H1 (cell line): ENCODE measurements at regions not wholly inside any gene's neighbourhood (a gene's known extent, or its start where the extent isn't known, plus 50 kb on each side); places are given as distances from the start of the nearest gene placed in this dataset.

ENCODE experiments used
- CTCF ChIA-PET: fragments of 300-600 bp; sonication (Branson Sonifier 250); formaldehyde crosslinking; loops from one replicate; lab custom pipeline; 2021; ENCODE audit not compliant: partially characterized antibody; lab: Charles Lee
- POLR2A ChIA-PET: fragments of 300-600 bp; sonication (Branson Sonifier 250); formaldehyde crosslinking; loops from one replicate; lab custom pipeline; 2021; ENCODE audit warnings: inconsistent platforms; ENCODE audit not compliant: partially characterized antibody; lab: Charles Lee
- DNase-seq, 2 experiments: peaks; one replicate each; pipeline versions ENCODE4 v3.0.0 to v3.0.0-alpha.2; 2010 to 2022; ENCODE audit warnings: low spot score in 2 of 2, low read depth in 1 of 2, mixed read lengths in 1 of 2
- FAIRE-seq: peaks from 2 replicates; lab custom pipeline; 2011; peaks lifted over from hg19 to GRCh38; lab: Jason Lieb, UNC
- H2AFZ ChIP-seq: 2 replicates; pipeline ENCODE4 v1.8.1; 2012; ENCODE audit warnings: low read length, inconsistent platforms
- H2AK5ac ChIP-seq: 2 replicates; pipeline ENCODE4 v1.6.1; 2013; ENCODE audit warnings: low read depth, low read length
- H2BK120ac ChIP-seq: replicated peaks from 2 replicates; pipeline ENCODE3; 2013; ENCODE audit warnings: low read depth, low read length, inconsistent platforms
- H2BK12ac ChIP-seq: 2 replicates; pipeline ENCODE4 v1.6.1; 2013; ENCODE audit warnings: low read depth, low read length
- H2BK15ac ChIP-seq: 2 replicates; pipeline ENCODE4 v1.6.1; 2013; ENCODE audit warnings: low read length
- H2BK20ac ChIP-seq: 2 replicates; pipeline ENCODE4 v1.6.1; 2013; ENCODE audit warnings: low read length
- H2BK5ac ChIP-seq: 2 replicates; pipeline ENCODE4 v1.6.1; 2013; ENCODE audit warnings: low read depth, low read length
- H3K14ac ChIP-seq: 2 replicates; pipeline ENCODE4 v1.6.1; 2013; ENCODE audit warnings: inconsistent platforms; ENCODE audit not compliant: insufficient read length
- H3K18ac ChIP-seq: 2 replicates; pipeline ENCODE4 v1.6.1; 2013; ENCODE audit warnings: low read length; ENCODE audit errors: extremely low read depth
- H3K23ac ChIP-seq: 2 replicates; pipeline ENCODE4 v1.6.1; 2013; ENCODE audit warnings: inconsistent platforms; ENCODE audit not compliant: insufficient read length
- H3K23me2 ChIP-seq: 2 replicates; pipeline ENCODE4 v1.6.1; 2013; ENCODE audit warnings: low read depth, low read length
- H3K27ac ChIP-seq: 2 replicates; pipeline ENCODE4 v1.6.1; 2011; ENCODE audit warnings: low read depth, low read length, inconsistent platforms
- H3K27me3 ChIP-seq, 4 experiments: replicated peaks in 1 of 4; 1 replicate in 1 of 4; 2 replicates in 3 of 4; pipeline versions ENCODE4 v1.6.1 to v1.8.1; 2011 to 2013; ENCODE audit warnings: low read length in 3 of 4, mild to moderate bottlenecking in 3 of 4, inconsistent platforms in 2 of 4, mixed read lengths in 2 of 4, moderate library complexity in 1 of 4; ENCODE audit not compliant: control insufficient read depth in 3 of 4, insufficient read depth in 3 of 4; ENCODE audit errors: extremely low read depth in 1 of 4
- H3K36me3 ChIP-seq, 4 experiments: 2 replicates each; pipeline versions ENCODE4 v1.6.1 to v1.8.1; 2011 to 2013; ENCODE audit warnings: mild to moderate bottlenecking in 4 of 4, low read length in 3 of 4, moderate library complexity in 2 of 4, control low read depth in 1 of 4, inconsistent platforms in 1 of 4; ENCODE audit not compliant: insufficient read depth in 4 of 4, control insufficient read depth in 2 of 4
- H3K4ac ChIP-seq: replicated peaks from 2 replicates; pipeline ENCODE3; 2013; ENCODE audit warnings: low read length, low read depth, mixed read lengths, inconsistent platforms; ENCODE audit not compliant: insufficient read length
- H3K4me1 ChIP-seq, 4 experiments: replicated peaks in 1 of 4; 1 replicate in 1 of 4; 2 replicates in 3 of 4; pipeline versions ENCODE4 v1.6.1 to v1.8.1; 2011 to 2013; ENCODE audit warnings: low read length in 3 of 4, inconsistent platforms in 2 of 4, mixed read lengths in 1 of 4; ENCODE audit not compliant: insufficient read depth in 4 of 4, control insufficient read depth in 3 of 4
- H3K4me2 ChIP-seq, 2 experiments: 2 replicates each; pipeline versions ENCODE4 v1.6.1 to v1.8.1; 2011 to 2013; ENCODE audit warnings: low read depth in 2 of 2, low read length in 2 of 2, control low read depth in 1 of 2, inconsistent platforms in 1 of 2, mild to moderate bottlenecking in 1 of 2; ENCODE audit not compliant: insufficient read depth in 1 of 2
- H3K4me3 ChIP-seq, 4 experiments: fragments of 200-600, 300-600 bp in 1 of 4; sonication (generic), shearing (Covaris generic), sonication (Bioruptor Twin) in 1 of 4; 2 replicates each; pipeline versions ENCODE4 v1.5.1 to v1.8.1; 2011 to 2016; ENCODE audit warnings: low read length in 4 of 4, low read depth in 3 of 4, control low read depth in 2 of 4, inconsistent platforms in 2 of 4, mild to moderate bottlenecking in 2 of 4, mixed read lengths in 1 of 4, moderate library complexity in 1 of 4; ENCODE audit not compliant: insufficient read depth in 2 of 4; ENCODE audit errors: extremely low read depth in 1 of 4
- H3K56ac ChIP-seq: replicated peaks from 2 replicates; pipeline ENCODE3; 2013; ENCODE audit warnings: low read depth, mild to moderate bottlenecking, mixed read lengths, low read length, inconsistent platforms; ENCODE audit not compliant: insufficient read length
- H3K79me1 ChIP-seq: 2 replicates; pipeline ENCODE4 v1.6.1; 2013; ENCODE audit warnings: low read depth, low read length, control low read depth
- H3K79me2 ChIP-seq, 2 experiments: 2 replicates each; pipeline versions ENCODE4 v1.6.1 to v1.8.1; 2012 to 2013; ENCODE audit warnings: low read length in 2 of 2, mild to moderate bottlenecking in 2 of 2, inconsistent platforms in 1 of 2; ENCODE audit not compliant: insufficient read depth in 2 of 2, control insufficient read depth in 1 of 2
- H3K9ac ChIP-seq, 4 experiments: replicated peaks in 1 of 4; 1 replicate in 1 of 4; 2 replicates in 3 of 4; pipeline versions ENCODE4 v1.6.1 to v1.8.1; 2011 to 2013; ENCODE audit warnings: low read depth in 3 of 4, low read length in 3 of 4, control low read depth in 2 of 4, mild to moderate bottlenecking in 2 of 4, moderate library complexity in 2 of 4, inconsistent platforms in 1 of 4; ENCODE audit errors: extremely low read depth in 1 of 4
- H3K9me3 ChIP-seq, 2 experiments: 2 replicates each; pipeline versions ENCODE4 v1.6.1 to v1.8.1; 2012 to 2013; ENCODE audit warnings: mild to moderate bottlenecking in 2 of 2, moderate library complexity in 2 of 2, control low read depth in 1 of 2, inconsistent platforms in 1 of 2, low read depth in 1 of 2, low read length in 1 of 2, mixed read lengths in 1 of 2; ENCODE audit not compliant: insufficient read depth in 2 of 2
- H4K20me1 ChIP-seq, 2 experiments: replicated peaks in 1 of 2; 2 replicates each; pipeline versions ENCODE3 to v1.8.1; 2011 to 2013; ENCODE audit warnings: inconsistent platforms in 2 of 2, low read length in 2 of 2, mild to moderate bottlenecking in 1 of 2; ENCODE audit not compliant: insufficient read depth in 2 of 2, control insufficient read depth in 1 of 2
- H4K5ac ChIP-seq: 2 replicates; pipeline ENCODE4 v1.6.1; 2013; ENCODE audit warnings: low read length, low read depth, mixed read lengths, inconsistent platforms; ENCODE audit not compliant: insufficient read length
- H4K8ac ChIP-seq: 2 replicates; pipeline ENCODE4 v1.8.0; 2013; ENCODE audit warnings: mild to moderate bottlenecking, moderate library complexity, low read length, inconsistent platforms; ENCODE audit not compliant: insufficient read depth; ENCODE audit errors: extremely low read depth
- H4K91ac ChIP-seq: replicated peaks from 2 replicates; pipeline ENCODE3; 2013; ENCODE audit warnings: low read length, mixed read lengths, inconsistent platforms; ENCODE audit not compliant: insufficient read length
- CBX8 ChIP-seq: fragments of 300-800, 300-1000 bp; sonication (generic); IDR thresholded peaks from 2 replicates; pipeline ENCODE4 v1.7.1; 2016; ENCODE audit warnings: low read depth, low read length, borderline replicate concordance
- HDAC2 ChIP-seq, 2 experiments: fragments of 300-600 bp in 1 of 2; sonication (generic) in 1 of 2; IDR thresholded peaks; 2 replicates each; pipeline ENCODE4 v1.6.1; 2011 to 2012; ENCODE audit warnings: low read depth in 2 of 2, low read length in 2 of 2, mild to moderate bottlenecking in 2 of 2, moderate library complexity in 2 of 2, borderline replicate concordance in 1 of 2, inconsistent platforms in 1 of 2
- JUND ChIP-seq: IDR thresholded peaks from 2 replicates; pipeline ENCODE4 v1.6.1; 2011; ENCODE audit warnings: mild to moderate bottlenecking, improper control_type of control experiment, low read length
- NANOG ChIP-seq: IDR thresholded peaks from 2 replicates; pipeline ENCODE4 v1.6.1; 2011; ENCODE audit warnings: low read length, low read depth, mild to moderate bottlenecking, inconsistent platforms; ENCODE audit not compliant: insufficient read depth, poor library complexity, severe bottlenecking
- POLR2A ChIP-seq, 2 experiments: IDR thresholded peaks; 1 replicate in 1 of 2; 2 replicates in 1 of 2; pipeline ENCODE4 v1.6.1; 2011; ENCODE audit warnings: low read depth in 2 of 2, low read length in 2 of 2, mild to moderate bottlenecking in 2 of 2; ENCODE audit errors: control extremely low read depth in 1 of 2
- POLR2AphosphoS5 ChIP-seq: IDR thresholded peaks from 2 replicates; pipeline ENCODE4 v1.6.1; 2011; ENCODE audit warnings: low read depth, low read length
- RBBP5 ChIP-seq: IDR thresholded peaks from 2 replicates; pipeline ENCODE4 v1.7.1; 2012; ENCODE audit warnings: low read depth, mild to moderate bottlenecking, inconsistent platforms, low read length, moderate library complexity, borderline replicate concordance
- SAP30 ChIP-seq: fragments of 300-600 bp; sonication (generic); IDR thresholded peaks from 2 replicates; pipeline ENCODE4 v1.7.1; 2012; ENCODE audit warnings: low read length, moderate library complexity, mild to moderate bottlenecking, inconsistent platforms; ENCODE audit not compliant: insufficient read depth, insufficient replicate concordance
- ZNF274 ChIP-seq: IDR thresholded peaks from 2 replicates; pipeline ENCODE4 v1.7.0; 2012; ENCODE audit warnings: low read length, borderline replicate concordance; ENCODE audit errors: extremely low read depth
- TF ChIP-seq, protein P1 (sequence below): IDR thresholded peaks from 2 replicates; pipeline ENCODE4 v1.6.1; 2011; ENCODE audit warnings: low read depth, mild to moderate bottlenecking, low read length; ENCODE audit not compliant: insufficient read depth
- TF ChIP-seq, protein P2 (sequence below): IDR thresholded peaks from 2 replicates; pipeline ENCODE4 v1.6.1; 2011; ENCODE audit warnings: low read length, improper control_type of control experiment
- TF ChIP-seq, protein P3 (sequence below): IDR thresholded peaks from 2 replicates; pipeline ENCODE4 v1.6.1; 2012; ENCODE audit warnings: inconsistent platforms

DNA sequence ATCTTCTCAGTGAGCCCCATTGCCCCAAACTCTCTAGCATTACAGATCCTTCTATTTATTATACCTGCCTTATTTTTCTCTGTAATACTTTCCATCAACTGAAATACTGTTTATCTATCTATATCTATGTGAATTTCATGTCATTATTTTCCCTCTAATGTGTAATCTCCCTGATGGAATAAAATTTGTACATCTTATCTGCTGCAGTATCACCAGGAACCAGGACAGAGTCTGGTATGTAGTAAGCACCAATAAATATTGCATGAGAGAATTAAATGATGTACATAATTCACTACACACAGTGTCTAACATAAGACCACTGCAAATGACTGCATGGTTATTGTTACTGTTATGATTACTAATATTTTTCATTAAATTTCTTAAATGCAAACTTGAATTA lies 759.1 kb downstream of the PRELID2 start:
- H3K4me2 ChIP-seq, result no peak overlapping the region
- no peaks in the 10 kb centered on the region for H3K79me2 ChIP-seq
- CTCF ChIA-PET, result no interaction called here
- no peaks in the 10 kb centered on the region for H3K9me3 ChIP-seq
- no peak overlapping the region for H3K9ac ChIP-seq
- no peaks in the 10 kb centered on the region for H3K4me1 ChIP-seq
- no peak overlapping the region for H3K27ac ChIP-seq
- POLR2A ChIA-PET, result no interaction called here
- no peak overlapping the region for H3K23ac ChIP-seq
- no peak overlapping the region for H2BK5ac ChIP-seq
- H3K23me2 ChIP-seq, result no peaks in the 10 kb centered on the region
- no peak overlapping the region for H2BK120ac ChIP-seq
- no peak overlapping the region for H4K91ac ChIP-seq
- no peak overlapping the region for H2BK12ac ChIP-seq
- no peak overlapping the region for H2BK20ac ChIP-seq
- H4K5ac ChIP-seq, result no peak overlapping the region
- H3K79me1 ChIP-seq, result no peaks in the 10 kb centered on the region
- no peak overlapping the region for H3K4me3 ChIP-seq
- no peaks in the 10 kb centered on the region for H3K36me3 ChIP-seq
- DNase-seq (no peak), FAIRE-seq (no peak)
- H3K4ac ChIP-seq, result no peak overlapping the region
- no peak overlapping the region for H2AK5ac ChIP-seq
- no peak overlapping the region for H2AFZ ChIP-seq
- no peak overlapping the region for H3K18ac ChIP-seq
- H4K20me1 ChIP-seq, result no peaks in the 10 kb centered on the region
- no peak overlapping the region for H4K8ac ChIP-seq
- H2BK15ac ChIP-seq, result no peak overlapping the region
- TF ChIP-seq, protein P1, sequence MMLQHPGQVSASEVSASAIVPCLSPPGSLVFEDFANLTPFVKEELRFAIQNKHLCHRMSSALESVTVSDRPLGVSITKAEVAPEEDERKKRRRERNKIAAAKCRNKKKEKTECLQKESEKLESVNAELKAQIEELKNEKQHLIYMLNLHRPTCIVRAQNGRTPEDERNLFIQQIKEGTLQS, result no peak
- TF ChIP-seq ZNF274 (no peak), HDAC2 (IDR thresholded peaks at IDR 0.05; ENCODE audit: borderline replicate concordance in 1 of 2, low read depth in 2 of 2, low read length in 2 of 2) (no peak), NANOG (no peak), SAP30 (no peak), POLR2A (IDR thresholded peaks at IDR 0.05; ENCODE audit: control extremely low read depth in 1 of 2, low read depth in 2 of 2, low read length in 2 of 2) (no peak), POLR2AphosphoS5 (no peak), JUND (no peak), CBX8 (no peak), RBBP5 (no peak)
- TF ChIP-seq, protein P2, sequence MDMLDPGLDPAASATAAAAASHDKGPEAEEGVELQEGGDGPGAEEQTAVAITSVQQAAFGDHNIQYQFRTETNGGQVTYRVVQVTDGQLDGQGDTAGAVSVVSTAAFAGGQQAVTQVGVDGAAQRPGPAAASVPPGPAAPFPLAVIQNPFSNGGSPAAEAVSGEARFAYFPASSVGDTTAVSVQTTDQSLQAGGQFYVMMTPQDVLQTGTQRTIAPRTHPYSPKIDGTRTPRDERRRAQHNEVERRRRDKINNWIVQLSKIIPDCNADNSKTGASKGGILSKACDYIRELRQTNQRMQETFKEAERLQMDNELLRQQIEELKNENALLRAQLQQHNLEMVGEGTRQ, result no peak
- TF ChIP-seq, protein P3, sequence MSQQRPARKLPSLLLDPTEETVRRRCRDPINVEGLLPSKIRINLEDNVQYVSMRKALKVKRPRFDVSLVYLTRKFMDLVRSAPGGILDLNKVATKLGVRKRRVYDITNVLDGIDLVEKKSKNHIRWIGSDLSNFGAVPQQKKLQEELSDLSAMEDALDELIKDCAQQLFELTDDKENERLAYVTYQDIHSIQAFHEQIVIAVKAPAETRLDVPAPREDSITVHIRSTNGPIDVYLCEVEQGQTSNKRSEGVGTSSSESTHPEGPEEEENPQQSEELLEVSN, result no peak
- H3K56ac ChIP-seq, result no peak overlapping the region
- no peaks in the 10 kb centered on the region for H3K27me3 ChIP-seq
- H3K14ac ChIP-seq, result no peak overlapping the region
